Gastroesophageal sphincter (tissue), 4 donors: ENCODE measurements at regions not wholly inside any gene's neighbourhood (a gene's known extent, or its start where the extent isn't known, plus 50 kb on each side); places are given as distances from the start of the nearest gene placed in this dataset.

Experiments used
- ATAC-seq: fragments of 150-250 bp; one replicate; pipeline ENCODE4 v1.9.1; 2016; ENCODE audit warnings: mild to moderate bottlenecking, moderate library complexity
- H3K27ac ChIP-seq, 4 donors: fragments of 200-600 bp; sonication (generic) in 3 of 4; 1 replicate in 3 of 4; 2 replicates in 1 of 4; pipeline ENCODE4 v1.5.1; 2016 to 2019
- H3K27me3 ChIP-seq: fragments of 200-600 bp; sonication (generic); one replicate; pipeline ENCODE4 v1.5.1; 2019
- H3K36me3 ChIP-seq, 2 donors: fragments of 200-600 bp; sonication (generic); one replicate each; pipeline ENCODE4 v1.5.1; 2019; ENCODE audit warnings: control low read depth in 1 of 2
- H3K4me1 ChIP-seq, 3 donors: fragments of 200-600 bp; sonication (generic); 1 replicate in 2 of 3; 2 replicates in 1 of 3; pipeline ENCODE4 v1.5.1; 2016 to 2019; ENCODE audit warnings: control low read depth in 2 of 3
- H3K4me3 ChIP-seq, 2 donors: fragments of 200-600 bp; sonication (generic); one replicate each; pipeline ENCODE4 v1.5.1; 2019; ENCODE audit warnings: mild to moderate bottlenecking in 1 of 2, moderate library complexity in 1 of 2
- H3K9me3 ChIP-seq, 3 donors: fragments of 200-600 bp; sonication (generic); one replicate each; pipeline ENCODE4 v1.5.1; 2017 to 2019; ENCODE audit warnings: control low read depth in 2 of 3
- EP300 ChIP-seq: sonication (generic); formaldehyde crosslinking; IDR thresholded peaks from one replicate; pipeline ENCODE4 v1.6.1; 2017; ENCODE audit warnings: antibody characterized with exemption, mild to moderate bottlenecking
- POLR2A ChIP-seq, 2 donors: fragments of 450-650 bp; IDR thresholded peaks; one replicate each; pipeline ENCODE4 v1.6.1; 2017; ENCODE audit warnings: antibody characterized with exemption in 2 of 2, mild to moderate bottlenecking in 2 of 2, moderate library complexity in 1 of 2
- POLR2AphosphoS5 ChIP-seq: sonication (generic); formaldehyde crosslinking; IDR thresholded peaks from one replicate; pipeline ENCODE4 v1.6.1; 2017; ENCODE audit warnings: antibody characterized with exemption
- WGBS, 2 donors: methylation state at CpG; one replicate each; pipeline ENCODE4 v1.1.5; 2018; ENCODE audit warnings: low coverage in 1 of 2; 5-methylcytosine and 5-hydroxymethylcytosine counted together
- TF ChIP-seq, protein P1 (sequence below), 4 experiments: fragments of 200-600 bp in 2 of 4; fragments of 450-650 bp in 2 of 4; sonication (generic) in 1 of 4; IDR thresholded peaks; one replicate each; pipeline ENCODE4 v1.5.1; 2017 to 2019; ENCODE audit warnings: antibody characterized with exemption in 4 of 4, mild to moderate bottlenecking in 2 of 4, moderate library complexity in 2 of 4

DNA sequence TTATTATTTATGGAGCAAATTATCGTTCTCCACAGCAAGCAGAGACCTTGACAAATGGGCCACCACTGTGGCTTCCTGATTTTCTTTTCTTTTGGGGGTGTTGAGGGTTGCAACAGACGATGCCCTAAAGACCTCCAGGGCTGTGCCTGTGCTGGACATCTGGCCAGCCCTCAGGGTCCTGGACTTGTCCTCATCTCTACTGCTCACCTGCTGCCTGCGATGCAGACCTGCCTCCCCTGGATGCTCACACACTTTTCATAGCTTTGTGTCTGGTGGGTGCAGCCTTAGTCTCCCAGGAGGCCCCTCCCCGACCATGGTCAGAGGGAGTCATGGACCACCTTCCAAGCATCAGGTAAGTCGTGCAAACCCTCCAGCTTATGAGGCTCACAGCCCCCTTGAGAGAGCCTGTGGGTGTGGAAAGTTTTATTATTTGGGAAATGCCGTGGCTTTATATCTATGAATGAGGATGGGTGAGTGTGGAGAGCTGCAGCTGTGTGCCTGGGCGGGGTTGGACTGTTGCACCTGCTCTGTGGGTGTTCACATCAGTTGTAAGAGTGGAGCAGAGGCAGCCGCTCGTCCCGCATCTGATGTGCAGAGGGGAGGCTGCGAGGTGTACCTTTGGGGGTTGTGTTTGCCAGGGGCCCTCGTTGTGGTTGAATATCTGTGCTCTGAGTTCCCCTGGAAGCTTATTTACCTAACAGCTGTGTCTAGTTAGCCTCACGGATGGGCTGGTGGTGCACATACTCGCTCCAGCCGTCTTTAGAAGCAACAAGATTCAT, 126.3 kb upstream of the IRX4 start:
- peaks cover 38% of the 10 kb centered on the region for H3K27me3 ChIP-seq
- WGBS, 2 donors, result 20 to 72% methylated on average over 1 to 6 of the region's 15 CpGs
- ATAC-seq, result no peak
- TF ChIP-seq, protein P1, sequence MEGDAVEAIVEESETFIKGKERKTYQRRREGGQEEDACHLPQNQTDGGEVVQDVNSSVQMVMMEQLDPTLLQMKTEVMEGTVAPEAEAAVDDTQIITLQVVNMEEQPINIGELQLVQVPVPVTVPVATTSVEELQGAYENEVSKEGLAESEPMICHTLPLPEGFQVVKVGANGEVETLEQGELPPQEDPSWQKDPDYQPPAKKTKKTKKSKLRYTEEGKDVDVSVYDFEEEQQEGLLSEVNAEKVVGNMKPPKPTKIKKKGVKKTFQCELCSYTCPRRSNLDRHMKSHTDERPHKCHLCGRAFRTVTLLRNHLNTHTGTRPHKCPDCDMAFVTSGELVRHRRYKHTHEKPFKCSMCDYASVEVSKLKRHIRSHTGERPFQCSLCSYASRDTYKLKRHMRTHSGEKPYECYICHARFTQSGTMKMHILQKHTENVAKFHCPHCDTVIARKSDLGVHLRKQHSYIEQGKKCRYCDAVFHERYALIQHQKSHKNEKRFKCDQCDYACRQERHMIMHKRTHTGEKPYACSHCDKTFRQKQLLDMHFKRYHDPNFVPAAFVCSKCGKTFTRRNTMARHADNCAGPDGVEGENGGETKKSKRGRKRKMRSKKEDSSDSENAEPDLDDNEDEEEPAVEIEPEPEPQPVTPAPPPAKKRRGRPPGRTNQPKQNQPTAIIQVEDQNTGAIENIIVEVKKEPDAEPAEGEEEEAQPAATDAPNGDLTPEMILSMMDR (IDR thresholded peaks at IDR 0.05), result no peak
- TF ChIP-seq POLR2AphosphoS5 (no peak), EP300 (no peak), POLR2A (IDR thresholded peaks at IDR 0.05) (no peak)
- no peaks in the 10 kb centered on the region for H3K9me3 ChIP-seq
- H3K4me3 ChIP-seq, result no peak overlapping the region
- H3K4me1 ChIP-seq, result no peaks in the 10 kb centered on the region
- H3K27ac ChIP-seq, result no peak overlapping the region
- no peaks in the 10 kb centered on the region for H3K36me3 ChIP-seq

DNA sequence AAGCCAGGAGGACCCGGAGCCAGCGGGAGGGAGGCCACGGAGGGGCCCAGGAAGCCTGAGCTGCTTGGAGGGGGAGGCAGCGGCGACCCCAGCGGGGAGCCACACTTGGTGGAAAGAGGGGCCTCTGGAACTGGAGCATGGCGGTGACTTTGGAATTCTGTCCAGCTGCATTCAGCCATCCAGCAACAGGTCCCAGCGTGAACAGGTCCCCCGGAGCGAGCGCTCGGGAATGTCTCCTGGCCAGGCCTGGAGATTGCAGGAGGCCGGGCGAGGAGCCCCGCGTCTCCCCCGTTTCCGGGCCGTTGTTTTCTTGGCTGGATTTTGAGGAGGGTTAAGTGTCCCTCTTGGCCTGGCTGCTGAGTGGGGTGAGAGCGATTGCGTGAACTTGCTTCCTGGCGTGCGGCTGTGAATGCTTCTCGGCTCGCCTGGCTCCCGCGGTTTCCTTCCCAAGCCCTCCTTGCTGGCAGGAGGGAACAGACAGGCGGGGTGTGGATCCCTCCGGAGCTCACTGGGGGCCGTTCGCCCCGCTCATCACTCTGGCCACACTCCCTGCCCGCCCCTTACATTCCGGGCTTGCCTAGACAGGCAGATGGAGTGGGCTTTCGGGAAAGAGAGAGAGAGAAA, 125.3 kb upstream of the IRX4 start:
- Histone ChIP-seq H3K27ac (peak overlapping the region in 1 of 4 donors; percentile 56), H3K9me3 (no peaks in the 10 kb centered on the region), H3K4me3 (no peak overlapping the region), H3K36me3 (no peaks in the 10 kb centered on the region), H3K27me3 (peaks cover 43% of the 10 kb centered on the region), H3K4me1 (no peaks in the 10 kb centered on the region)
- WGBS, 2 donors, result no CpG with 5 or more reads among the region's 35 CpGs
- peak; percentile 89 for ATAC-seq
- TF ChIP-seq EP300 (no peak), POLR2AphosphoS5 (no peak), POLR2A (IDR thresholded peaks at IDR 0.05) (no peak)
- TF ChIP-seq, protein P1 (IDR thresholded peaks at IDR 0.05), result no peak

DNA sequence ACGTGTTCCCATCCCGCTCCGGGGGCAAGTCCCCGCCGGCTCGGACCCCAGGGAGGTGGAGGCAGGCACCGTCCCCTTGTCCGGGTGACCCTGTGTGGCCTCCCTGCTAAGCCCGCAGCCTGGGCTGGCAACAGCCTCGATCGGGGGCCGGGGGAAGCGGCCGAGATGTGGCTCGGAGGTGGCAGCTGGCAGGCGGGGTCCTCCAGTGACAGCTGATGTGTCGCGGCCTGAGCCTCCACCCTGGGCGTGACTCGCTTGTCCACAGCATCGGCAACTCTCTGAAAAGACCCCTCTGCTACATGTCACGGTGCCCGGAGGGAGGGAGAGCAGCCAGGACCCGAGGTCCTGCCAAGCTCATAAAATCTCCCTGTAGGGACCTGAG, 124.8 kb upstream of the IRX4 start:
- H3K4me1 ChIP-seq, result no peaks in the 10 kb centered on the region
- no peak for ATAC-seq
- H3K4me3 ChIP-seq, result no peak overlapping the region
- peak overlapping the region in 1 of 4 donors; percentile 56 for H3K27ac ChIP-seq
- TF ChIP-seq, protein P1 (IDR thresholded peaks at IDR 0.05), result no peak
- no peak for TF ChIP-seq POLR2A (IDR thresholded peaks at IDR 0.05)
- no peak for TF ChIP-seq EP300
- TF ChIP-seq POLR2AphosphoS5, result no peak
- no CpG with 5 or more reads among the region's 24 CpGs for WGBS, 2 donors
- H3K27me3 ChIP-seq, result peaks cover 48% of the 10 kb centered on the region
- H3K9me3 ChIP-seq, result no peaks in the 10 kb centered on the region
- H3K36me3 ChIP-seq, result no peaks in the 10 kb centered on the region

DNA sequence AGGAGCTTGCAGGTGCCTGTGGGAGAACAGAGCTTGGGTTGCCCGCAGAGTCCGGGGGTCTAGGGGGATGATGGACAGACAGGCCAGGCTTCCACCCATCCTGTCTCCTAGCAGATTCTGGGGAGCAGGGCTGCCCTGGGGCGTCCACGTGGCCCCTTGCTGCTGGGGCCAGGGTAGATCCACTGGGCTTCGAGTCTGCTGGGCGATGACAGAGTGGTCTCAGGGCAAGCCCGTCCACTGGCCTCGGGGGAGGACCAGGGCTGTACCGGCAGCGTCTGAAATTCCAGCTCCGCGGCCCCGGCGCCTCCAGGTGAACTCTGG, 124.2 kb upstream of the IRX4 start:
- peaks cover 52% of the 10 kb centered on the region for H3K27me3 ChIP-seq
- H3K9me3 ChIP-seq, result no peaks in the 10 kb centered on the region
- no peak overlapping the region for H3K4me3 ChIP-seq
- no peak for ATAC-seq
- H3K4me1 ChIP-seq, result no peaks in the 10 kb centered on the region
- TF ChIP-seq EP300 (no peak), POLR2AphosphoS5 (no peak), POLR2A (IDR thresholded peaks at IDR 0.05) (no peak)
- TF ChIP-seq, protein P1 (IDR thresholded peaks at IDR 0.05), result no peak
- peak overlapping the region in 1 of 4 donors; percentile 56 for H3K27ac ChIP-seq
- H3K36me3 ChIP-seq, result no peaks in the 10 kb centered on the region
- no CpG with 5 or more reads among the region's 14 CpGs for WGBS, 2 donors
